NCI-H1048 (cell line): ENCODE measurements at regions not wholly inside any gene's neighbourhood (a gene's known extent, or its start where the extent isn't known, plus 50 kb on each side); places are given as distances from the start of the nearest gene placed in this dataset.

ENCODE experiments used
- DNase-seq: peaks from one replicate; lab custom pipeline; 2025; lab: John Stamatoyannopoulos, UW

GRCh38 chr11:115722711-115723110 lies 218.5 kb upstream of the CADM1 start:
- DNase-seq, result no peak

DNA sequence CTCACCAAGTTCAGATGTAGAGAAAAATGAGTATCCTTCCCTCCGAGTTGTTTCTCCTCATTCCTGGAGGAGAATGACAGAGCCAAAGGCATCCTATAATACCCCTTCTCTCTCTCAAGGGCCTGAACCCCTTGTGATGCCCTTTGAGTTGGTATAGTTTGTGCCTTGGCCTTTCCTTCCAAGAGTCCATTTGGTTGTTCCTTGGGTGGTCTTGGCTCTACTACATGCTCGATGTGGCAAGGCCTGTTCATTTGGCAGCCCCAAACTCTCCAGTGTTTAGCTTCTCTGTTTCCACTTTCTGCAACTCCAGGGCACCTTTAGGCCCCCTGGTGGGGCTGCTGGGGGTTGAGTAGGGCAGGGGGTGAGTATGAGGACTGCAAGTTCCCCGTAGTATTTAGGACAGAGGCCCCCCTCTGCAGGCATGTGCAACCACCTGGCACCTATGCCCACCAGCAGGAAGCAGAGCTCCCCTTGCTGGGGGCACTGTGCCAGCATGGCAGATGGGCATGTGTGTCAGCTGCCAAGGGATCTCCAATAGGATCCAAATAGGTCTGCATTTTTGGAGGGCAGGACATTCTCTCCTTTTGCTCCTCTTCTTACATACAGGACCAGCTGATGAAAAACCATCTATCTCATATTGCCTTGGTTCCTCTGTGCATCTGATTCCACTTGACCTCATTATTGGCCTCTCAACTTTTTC lies 217.2 kb upstream of the CADM1 start:
- no peak for DNase-seq

GRCh38 chr11:115720602-115721245 lies 216.5 kb upstream of the CADM1 start:
- DNase-seq, result peak; percentile 38

- DNase-seq, result no peak
Measured at GRCh38 chr11:115718945-115719344, 214.7 kb upstream of the CADM1 start.

- DNase-seq, result no peak
Measured at GRCh38 chr11:115718106-115718505, 213.9 kb upstream of the CADM1 start.

GRCh38 chr11:115716601-115717529 lies 212.7 kb upstream of the CADM1 start:
- no peak for DNase-seq

GRCh38 chr11:115716080-115716479 lies 211.9 kb upstream of the CADM1 start:
- DNase-seq, result no peak

- no peak for DNase-seq
Measured at GRCh38 chr11:115715251-115715770, 211.1 kb upstream of the CADM1 start.

- no peak for DNase-seq
Measured at GRCh38 chr11:115712296-115712695, 208.1 kb upstream of the CADM1 start.

DNA sequence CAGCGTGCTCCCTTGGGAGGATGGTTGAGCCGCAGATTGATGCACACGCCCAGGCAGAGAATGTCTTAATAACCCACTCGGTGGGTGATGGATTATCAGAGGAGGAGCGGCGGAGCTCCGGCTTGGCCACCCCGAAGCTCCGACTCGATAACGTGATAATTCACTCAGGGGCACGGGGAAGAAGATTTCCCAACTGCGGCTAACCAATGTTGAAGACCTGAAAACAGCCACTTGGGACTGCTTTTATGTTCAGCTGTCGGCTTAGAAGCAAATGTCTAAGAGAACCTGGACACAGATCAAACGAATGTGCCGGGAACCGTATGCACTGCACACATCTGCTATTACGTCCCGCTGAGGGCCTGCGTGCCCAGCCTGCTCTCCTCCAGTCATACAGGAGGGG lies 206.8 kb upstream of the CADM1 start:
- no peak for DNase-seq

GRCh38 chr11:115710426-115710825 lies 206.2 kb upstream of the CADM1 start:
- DNase-seq, result no peak

DNA sequence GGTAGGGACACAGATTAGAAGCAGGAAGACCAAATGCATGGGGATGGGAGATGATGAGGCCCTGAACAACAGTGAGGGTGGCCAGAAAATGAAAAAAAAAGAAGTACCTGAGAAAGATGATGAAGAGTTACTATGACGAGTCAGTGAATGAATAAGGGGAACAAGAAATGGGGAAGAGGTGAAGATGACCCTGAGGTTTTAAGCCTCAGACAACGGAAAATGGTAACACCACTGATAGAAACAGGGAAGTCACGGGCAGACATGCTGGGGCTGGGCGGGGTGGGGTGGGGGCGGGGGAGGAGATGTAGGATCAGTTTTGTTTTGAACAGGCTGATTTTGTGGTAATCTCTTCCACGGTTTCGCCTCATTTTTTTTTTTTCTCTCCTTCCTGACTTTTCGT lies 205.1 kb upstream of the CADM1 start:
- no peak for DNase-seq

DNA sequence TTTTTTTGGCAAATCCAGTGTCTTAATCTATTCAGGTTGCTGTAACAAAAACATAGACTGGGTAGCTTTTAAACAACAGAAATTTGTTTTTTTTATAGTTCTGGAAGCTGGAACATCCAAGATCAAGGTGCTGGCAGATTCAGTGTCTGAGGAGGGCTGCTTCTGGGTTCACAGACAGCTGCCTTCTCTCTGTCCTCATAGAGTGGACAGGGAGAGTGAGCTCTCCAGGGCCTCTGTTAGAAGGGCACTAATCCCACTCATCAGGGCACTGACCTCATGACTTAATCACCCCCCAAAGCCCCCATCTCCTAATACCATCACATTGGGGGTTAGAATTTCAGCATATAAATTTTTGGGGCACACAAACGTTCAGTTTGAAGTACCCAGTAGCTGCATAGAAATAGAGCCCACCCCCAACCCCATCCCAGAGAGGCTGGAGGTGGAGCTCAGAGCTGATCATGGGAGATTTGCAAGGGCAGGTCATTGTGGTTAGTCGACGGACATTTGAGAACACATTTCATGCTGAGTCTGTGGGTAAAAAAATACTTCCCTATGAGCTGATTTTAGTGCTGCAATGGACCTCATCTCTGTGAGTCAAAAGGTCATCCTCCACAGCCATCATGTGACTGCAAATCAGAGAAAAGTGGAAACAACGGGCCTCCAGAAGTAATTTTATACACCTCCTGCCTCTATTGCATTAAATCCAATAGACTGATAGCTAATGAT lies 203.1 kb upstream of the CADM1 start:
- no peak for DNase-seq

DNA sequence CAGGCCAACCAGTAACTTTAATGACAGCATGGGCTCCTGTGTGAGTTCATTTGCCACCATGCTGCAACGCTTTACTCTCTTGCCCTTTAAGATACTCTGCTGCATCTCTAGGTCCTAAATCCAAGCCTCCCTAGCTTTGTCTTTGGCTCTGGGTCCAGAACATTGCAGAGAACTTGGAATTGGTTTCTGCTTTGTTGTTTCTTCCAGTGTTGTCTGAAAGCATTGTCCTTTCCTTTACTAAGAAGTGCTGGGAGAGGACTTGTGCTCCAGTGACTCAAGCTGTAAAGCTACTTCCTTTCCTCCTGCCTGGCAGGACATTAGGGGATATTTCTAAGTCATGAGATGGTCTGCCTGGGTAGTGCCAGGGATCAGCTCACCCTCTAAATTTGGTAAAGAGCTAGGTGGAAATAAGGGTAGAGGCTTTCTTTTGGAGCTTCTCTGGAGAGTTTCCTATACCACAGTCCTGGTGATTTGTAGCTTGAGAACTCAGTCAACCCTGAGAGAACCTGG lies 202.5 kb upstream of the CADM1 start:
- DNase-seq, result no peak

DNA sequence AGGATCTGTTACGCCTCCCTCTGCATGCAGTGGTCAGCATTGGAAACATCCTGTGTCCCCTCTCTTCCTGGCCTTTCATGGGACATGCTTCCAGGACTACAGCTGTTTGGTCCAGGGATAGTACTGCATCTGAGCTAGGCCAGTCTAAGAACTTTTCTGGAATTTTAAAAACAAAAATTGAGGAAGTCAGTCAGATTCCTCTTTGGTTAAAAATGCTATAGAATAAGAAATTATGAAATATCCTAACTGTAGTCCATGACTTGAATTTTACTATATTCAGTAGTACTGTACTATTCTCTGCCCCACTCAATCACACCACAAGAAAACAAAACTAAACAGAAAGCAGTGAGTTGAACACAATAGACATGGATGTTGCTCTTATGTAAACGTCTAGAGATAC lies 201.0 kb upstream of the CADM1 start:
- DNase-seq, result no peak

DNA sequence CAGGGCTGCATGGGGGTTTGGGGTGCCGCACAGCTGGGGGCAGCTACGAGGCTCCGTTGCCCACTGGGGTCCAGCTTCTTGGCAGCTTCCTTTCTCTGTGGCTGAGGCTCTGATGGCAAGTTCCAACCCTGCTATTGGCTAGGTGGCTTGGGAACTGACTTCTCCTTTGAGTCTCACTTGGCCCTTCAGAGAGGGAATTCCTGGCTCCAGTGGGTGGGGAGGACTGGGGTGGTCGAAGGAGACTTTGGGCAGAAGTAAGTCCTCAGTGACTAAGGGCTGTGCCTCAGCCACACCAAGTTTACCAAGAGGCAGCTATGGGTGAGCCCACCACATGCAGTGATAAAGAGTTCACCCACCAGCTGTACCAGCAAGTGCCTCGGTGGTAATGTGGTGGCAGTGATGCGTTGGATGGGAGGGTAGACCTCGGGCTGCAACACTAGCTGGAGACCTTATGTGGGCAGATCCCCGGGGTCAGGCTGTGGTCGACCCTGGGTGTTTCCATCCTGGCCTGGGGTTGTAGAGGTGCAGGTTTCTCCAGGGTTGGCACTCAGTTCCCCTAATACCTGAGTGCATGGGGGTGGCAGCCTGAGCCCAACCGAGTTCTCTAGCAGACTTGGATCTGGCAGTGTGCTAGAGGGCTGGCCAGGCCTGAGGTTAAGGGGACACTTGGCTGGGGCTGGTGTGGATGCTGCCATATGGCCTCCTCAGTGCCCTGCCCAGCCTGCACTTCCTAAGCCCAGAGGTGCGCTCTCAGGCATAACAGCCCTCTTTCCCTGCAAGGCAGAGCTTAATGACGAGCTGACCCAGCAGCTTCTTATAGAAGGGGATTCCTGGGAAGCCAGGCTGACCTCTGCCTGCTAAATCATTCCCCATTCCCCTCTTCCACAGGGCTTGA lies 197.0 kb upstream of the CADM1 start:
- no peak for DNase-seq

- DNase-seq, result no peak
Measured at GRCh38 chr11:115700496-115700895, 196.3 kb upstream of the CADM1 start.

DNA sequence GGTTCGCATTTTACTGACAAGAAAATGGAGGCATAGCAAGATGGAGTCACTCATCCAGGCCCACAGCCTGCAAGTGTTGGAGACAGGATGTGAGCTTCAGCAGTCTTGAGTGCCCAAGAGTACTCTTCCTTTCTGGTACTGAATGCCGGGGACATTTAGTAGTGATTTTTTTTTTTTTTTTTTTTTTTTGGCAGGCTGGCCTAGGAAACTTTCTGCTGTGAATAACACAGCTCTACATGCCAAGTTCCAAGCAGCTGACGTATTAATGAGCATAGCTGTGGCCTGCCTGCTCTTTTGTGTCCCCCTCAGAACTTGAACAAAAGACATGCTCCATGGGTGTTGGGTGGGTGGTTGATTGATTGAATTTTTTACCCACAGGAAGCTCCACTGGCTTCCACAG lies 195.5 kb upstream of the CADM1 start:
- no peak for DNase-seq

DNA sequence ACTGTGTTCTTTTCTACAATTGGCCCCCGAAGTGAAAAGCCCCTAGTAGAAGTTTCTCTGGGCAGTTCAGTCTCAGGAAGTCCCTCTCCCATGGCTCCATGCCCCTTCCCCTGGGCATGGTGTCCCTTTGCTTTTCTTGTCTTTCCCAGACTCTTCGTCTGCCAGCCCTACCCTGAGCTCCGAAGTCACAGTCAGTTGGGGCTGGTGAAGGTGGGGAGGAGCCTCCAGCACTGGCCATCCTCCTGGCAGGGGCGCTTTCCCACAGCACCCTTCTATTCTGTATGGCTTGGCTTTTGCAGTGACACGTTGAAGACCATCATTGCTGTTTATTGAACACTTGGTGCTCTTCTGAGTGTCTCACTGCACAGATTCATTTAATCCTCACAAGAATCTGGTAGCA lies 195.1 kb upstream of the CADM1 start:
- no peak for DNase-seq

GRCh38 chr11:115698243-115698642 lies 194.0 kb upstream of the CADM1 start:
- DNase-seq, result no peak

DNA sequence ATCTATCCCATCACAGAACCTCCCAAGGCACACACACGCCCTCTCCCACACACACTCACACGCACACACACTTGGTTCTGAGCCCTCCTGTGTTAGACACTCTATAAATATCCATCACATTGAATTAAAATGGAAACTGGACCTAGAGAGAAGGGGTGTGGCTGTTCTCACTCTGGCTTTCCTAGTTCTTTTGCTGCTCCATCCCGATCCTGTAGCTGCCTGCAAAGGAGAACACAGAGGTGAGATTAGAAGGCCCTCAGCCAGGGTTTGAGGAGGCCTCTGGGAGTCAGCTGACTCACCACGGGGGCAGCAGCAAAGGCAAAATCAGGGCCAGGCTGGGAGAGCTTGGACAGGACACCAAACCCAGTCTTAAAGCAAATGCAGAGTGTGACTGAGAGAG lies 192.3 kb upstream of the CADM1 start:
- no peak for DNase-seq
